ENCODE measurements at regions not wholly inside any gene's neighbourhood (a gene's known extent, or its start where the extent isn't known, plus 50 kb on each side); places are given as distances from the start of the nearest gene placed in this dataset.
A peak's percentile ranks its signal among the peaks of the same experiment; 100 is the strongest.

- DNase-seq, result no peak
Observed at GRCh38 chr2:205937211-205937610, 148.8 kb downstream of the INO80D start.

DNA sequence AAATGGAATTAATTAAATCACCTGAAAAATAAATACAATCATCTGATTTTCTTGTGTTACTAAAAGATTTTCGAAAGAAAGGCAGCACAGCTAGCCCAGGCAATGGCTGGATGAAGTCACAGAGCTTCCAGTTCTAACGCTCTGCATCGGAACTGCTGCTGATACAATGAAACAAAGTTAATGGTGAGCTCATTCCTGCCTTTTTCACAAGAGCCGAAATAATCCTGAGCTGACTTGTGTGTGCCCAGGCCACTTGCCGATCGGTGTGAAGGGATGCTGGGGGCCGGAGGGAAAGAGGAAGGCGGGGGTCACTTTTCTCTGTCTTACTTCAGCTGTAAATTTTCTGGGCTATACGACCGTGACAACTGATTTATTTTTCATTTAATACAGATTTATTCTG, 149.5 kb downstream of the INO80D start:
- DNase-seq, result no peak

DNA sequence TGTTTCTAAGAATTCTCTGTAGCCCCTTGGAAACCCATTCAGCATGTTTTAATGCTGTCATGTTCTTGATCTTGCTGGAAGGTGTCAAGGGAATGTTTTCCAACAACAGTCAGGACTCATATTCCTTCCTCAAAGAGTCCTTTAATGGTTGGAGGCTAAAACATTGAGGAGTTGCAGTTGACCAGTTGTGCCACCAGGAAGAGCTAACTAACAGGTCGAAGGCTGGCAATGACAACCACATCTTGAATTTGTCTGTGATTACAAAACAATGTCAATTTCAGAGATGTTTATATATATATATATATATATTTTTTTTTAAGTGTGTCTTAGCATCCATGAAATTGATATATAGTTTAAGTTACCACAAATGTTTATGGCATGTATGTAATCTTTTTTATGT, 151.5 kb downstream of the INO80D start:
- no peak for DNase-seq

DNA sequence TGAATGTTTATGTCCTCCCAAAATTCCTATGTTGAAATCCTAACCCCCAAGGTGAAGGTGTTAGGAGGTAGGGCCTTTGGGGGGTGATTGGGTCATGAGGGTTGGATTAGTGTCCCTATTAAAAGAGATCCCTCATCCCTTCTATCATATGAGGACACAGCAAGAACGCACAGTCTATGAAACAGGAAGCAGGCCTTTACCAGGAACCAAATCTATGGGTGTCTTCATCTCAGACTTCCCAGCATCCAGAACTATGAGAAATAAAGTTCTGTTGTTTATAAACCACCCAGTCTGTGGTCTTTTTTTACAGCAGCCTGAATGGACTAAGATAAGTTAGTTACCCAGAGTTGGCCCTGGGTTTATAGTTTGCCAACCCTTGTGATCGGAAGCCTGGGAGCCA, 153.1 kb downstream of the INO80D start:
- DNase-seq, result no peak

GRCh38 chr2:205931388-205931787, 154.6 kb downstream of the INO80D start:
- no peak for DNase-seq

DNA sequence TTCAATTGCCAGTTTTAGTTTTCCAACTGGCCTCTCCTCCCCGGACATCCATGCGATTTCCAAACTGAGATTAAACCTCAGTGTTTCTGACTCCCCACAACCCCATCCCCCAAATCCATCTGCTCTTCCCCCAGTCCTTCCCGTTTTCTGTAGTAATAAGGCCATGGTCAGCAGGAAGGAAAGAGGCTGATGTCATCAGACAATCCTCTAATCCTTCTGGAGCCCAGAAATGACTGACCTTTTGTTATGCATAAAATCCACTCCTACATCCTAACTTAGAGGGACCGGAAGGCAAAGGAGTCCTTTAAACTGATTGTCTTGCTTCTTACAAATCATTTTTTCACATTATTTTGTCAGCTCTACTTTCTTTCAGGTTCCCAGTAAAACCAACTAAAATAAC, 155.8 kb downstream of the INO80D start:
- no peak for DNase-seq

DNA sequence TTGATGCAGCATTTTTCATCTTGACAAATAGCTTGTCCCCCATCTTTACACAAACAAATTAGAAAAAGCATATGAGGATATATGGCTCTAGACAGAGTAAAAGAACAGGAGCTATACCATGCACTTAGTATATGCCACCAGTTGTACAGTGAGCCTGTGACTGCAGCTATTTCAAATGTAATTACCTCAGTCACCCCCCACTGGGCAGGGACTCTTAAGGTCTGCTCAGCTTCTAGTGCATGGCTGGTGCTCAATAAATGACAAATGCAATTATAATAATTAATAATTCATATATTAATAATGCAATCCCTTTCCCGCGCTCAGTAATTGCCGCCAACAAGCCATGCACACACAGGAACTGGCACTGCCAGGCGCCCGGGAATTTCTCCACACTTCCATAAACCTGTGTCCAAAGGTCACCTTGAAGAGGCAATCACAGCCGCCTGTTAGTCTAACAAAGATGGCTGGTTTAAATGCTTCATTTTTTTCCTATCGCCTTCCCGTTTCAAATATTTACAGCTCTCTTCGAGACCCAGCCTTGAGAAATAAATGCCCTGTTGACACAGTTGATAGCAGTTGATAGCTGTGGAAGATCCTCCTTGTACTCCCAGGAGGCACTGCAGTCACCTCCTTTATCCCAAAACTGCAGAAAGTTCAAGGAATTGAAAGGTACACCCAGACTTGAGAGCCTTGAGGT, 156.6 kb downstream of the INO80D start:
- no peak for DNase-seq

GRCh38 chr2:205925373-205926337, 160.3 kb downstream of the INO80D start:
- peak; percentile 51 for DNase-seq

GRCh38 chr2:205924676-205925075, 161.3 kb downstream of the INO80D start:
- no peak for DNase-seq

- no peak for DNase-seq
Observed at GRCh38 chr2:205915130-205915524, 170.8 kb downstream of the INO80D start.

GRCh38 chr2:205914213-205915129, 171.5 kb downstream of the INO80D start:
- no peak for DNase-seq

- no peak for DNase-seq
Observed at GRCh38 chr2:205913668-205914067, 172.3 kb downstream of the INO80D start.

GRCh38 chr2:205911306-205911705, 174.7 kb downstream of the INO80D start:
- no peak for DNase-seq

GRCh38 chr2:205909184-205909572, 176.8 kb downstream of the INO80D start:
- no peak for DNase-seq

DNA sequence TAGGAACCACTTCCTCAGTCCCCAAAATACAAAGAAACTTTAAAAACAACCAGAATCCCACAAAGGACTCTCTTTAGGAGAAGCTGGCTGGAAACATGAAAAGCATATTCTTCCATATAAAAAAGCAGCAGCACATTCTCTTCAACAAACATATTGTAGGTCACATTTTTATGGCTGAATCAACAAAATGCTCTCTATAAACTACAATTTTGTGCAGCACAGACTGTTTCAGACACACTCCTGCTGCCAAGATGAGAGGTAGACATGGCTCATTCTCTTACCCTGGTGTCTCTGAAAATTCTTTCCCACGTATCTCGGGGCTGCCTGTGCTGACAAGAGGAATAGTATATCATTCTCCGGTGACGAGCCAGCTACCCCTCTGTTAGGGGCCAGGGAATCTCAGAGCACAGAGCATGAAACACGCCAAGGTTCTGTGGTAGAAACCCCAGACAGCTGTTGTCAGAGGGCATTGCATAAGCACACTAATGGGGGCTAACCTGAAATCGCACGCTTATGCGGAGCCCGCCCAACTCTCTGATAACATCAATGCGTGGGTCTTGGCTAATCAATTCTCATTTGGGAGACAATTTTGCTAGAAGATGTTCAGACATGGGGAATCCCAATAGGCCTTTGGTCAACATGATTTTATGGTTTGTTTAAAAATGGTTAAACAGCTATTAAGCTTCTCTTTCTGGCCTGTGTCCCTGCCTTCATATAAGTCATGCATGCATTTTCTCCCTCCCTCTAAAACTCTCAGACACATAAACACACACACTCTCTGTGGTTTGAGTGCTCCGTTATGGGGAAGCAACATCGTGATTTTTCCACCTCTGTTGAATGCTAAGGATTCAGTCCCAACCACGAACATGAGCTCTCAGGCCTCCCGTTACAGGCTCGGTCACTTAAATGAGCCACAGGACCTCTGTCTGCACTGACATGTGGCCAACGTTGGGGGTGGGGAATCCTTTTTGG, 177.5 kb downstream of the INO80D start:
- no peak for DNase-seq

DNA sequence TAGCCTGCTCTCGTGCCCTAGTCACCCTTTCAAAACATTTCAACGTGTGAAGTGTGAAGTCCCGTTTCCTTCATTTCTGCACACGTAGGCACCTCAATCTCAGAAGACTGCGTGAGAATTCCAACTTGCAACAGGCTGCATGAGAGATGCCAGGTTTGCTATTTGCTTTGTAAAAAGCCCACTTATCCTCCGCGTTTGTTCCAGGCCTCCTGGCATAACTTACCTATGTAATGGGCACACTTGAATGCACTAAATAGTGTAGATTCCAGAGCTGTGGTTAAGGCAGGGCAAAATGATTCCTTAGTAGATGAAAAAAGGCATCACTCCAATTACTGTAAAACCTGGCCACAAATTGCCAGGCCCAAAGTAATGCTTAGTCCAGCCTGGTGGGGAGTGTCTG, 179.6 kb downstream of the INO80D start:
- no peak for DNase-seq

GRCh38 chr2:205905576-205905975, 180.4 kb downstream of the INO80D start:
- DNase-seq, result no peak

GRCh38 chr2:205904873-205905272, 181.1 kb downstream of the INO80D start:
- no peak for DNase-seq

GRCh38 chr2:205903549-205904129, 182.3 kb downstream of the INO80D start:
- DNase-seq, result no peak

GRCh38 chr2:205902900-205903237, 183.1 kb downstream of the INO80D start:
- no peak for DNase-seq

- DNase-seq, result no peak
Observed at GRCh38 chr2:205902041-205902899, 183.7 kb downstream of the INO80D start.

Data from KG1 (cell line).